ENCODE measurements at regions not wholly inside any gene's neighbourhood (a gene's known extent, or its start where the extent isn't known, plus 50 kb on each side); places are given as distances from the start of the nearest gene placed in this dataset.

DNA sequence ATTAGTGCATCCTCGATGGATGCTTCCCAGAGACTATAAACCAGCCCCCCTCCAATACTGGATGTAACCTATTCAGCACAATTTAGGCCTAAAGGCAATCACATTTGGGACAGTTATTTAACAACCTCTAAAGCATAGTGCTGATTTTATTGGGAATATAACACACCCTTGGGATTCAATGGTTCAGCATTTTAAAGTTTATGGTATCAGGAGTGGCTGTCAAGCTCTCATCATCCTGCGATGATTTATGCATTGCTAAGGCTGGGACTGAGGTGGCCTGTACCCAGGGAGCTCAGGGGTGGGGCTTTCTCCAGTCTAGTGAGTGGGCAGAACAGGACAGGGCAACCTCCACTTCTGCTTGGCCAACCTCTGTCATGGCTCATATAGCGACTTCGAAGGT is 464.9 kb downstream of the INHBA start:
- Histone ChIP-seq H3K36me3 (ENCODE audit: insufficient read depth, low read length) (no peaks in the 10 kb centered on the region), H4K20me1 (ENCODE audit: insufficient read depth, low read length) (no peaks in the 10 kb centered on the region), H2AFZ (ENCODE audit: low read length) (no peak overlapping the region), H3K4me3 (ENCODE audit: low read depth, low read length, poor library complexity, severe bottlenecking) (no peak overlapping the region), H3K4me2 (ENCODE audit: low read length) (no peak overlapping the region), H3K9me2 (ENCODE audit: insufficient read depth, low read length) (no peaks in the 10 kb centered on the region), H3K79me2 (ENCODE audit: insufficient read depth, low read depth, low read length) (no peaks in the 10 kb centered on the region), H3K4me1 (ENCODE audit: insufficient read depth, low read length, poor library complexity, severe bottlenecking) (no peaks in the 10 kb centered on the region), H3K9me3 (ENCODE audit: low read length) (no peaks in the 10 kb centered on the region), H3K27ac (ENCODE audit: low read depth, low read length, poor library complexity, severe bottlenecking) (no peak overlapping the region)
- TF ChIP-seq, protein P1, sequence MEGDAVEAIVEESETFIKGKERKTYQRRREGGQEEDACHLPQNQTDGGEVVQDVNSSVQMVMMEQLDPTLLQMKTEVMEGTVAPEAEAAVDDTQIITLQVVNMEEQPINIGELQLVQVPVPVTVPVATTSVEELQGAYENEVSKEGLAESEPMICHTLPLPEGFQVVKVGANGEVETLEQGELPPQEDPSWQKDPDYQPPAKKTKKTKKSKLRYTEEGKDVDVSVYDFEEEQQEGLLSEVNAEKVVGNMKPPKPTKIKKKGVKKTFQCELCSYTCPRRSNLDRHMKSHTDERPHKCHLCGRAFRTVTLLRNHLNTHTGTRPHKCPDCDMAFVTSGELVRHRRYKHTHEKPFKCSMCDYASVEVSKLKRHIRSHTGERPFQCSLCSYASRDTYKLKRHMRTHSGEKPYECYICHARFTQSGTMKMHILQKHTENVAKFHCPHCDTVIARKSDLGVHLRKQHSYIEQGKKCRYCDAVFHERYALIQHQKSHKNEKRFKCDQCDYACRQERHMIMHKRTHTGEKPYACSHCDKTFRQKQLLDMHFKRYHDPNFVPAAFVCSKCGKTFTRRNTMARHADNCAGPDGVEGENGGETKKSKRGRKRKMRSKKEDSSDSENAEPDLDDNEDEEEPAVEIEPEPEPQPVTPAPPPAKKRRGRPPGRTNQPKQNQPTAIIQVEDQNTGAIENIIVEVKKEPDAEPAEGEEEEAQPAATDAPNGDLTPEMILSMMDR (conservative IDR thresholded peaks at IDR 0.05; ENCODE audit: low read length), result no peak
- TF ChIP-seq EZH2phosphoT487 (IDR thresholded peaks at IDR 0.05; ENCODE audit: borderline replicate concordance, low read depth, low read length), result no peak
- ChIA-PET CTCF (ENCODE audit: unreplicated experiment) (no interaction called here), POLR2A (interaction anchor here (0.6 kb wide), 1 partner anchor 53 kb away, joined by 3 read pairs; no protein-coding TSS in a partner anchor)
- intact Hi-C loops (cut with micrococcal nuclease; ENCODE audit: unreplicated experiment), result no loop called here
- DNase-seq (ENCODE audit: low spot score), result no peak
- no TSS peak for BruUV-seq (replicated peaks)

GRCh38 chr7:41232086-41232485 is 470.8 kb downstream of the INHBA start:
- ChIA-PET CTCF (ENCODE audit: unreplicated experiment) (no interaction called here), POLR2A (no interaction called here)
- H3K9me2 ChIP-seq (ENCODE audit: insufficient read depth, low read length), result no peaks in the 10 kb centered on the region
- no TSS peak for BruUV-seq (replicated peaks)
- DNase-seq (ENCODE audit: low spot score), result no peak
- H3K79me2 ChIP-seq (ENCODE audit: insufficient read depth, low read depth, low read length), result no peaks in the 10 kb centered on the region
- H3K4me1 ChIP-seq (ENCODE audit: insufficient read depth, low read length, poor library complexity, severe bottlenecking), result no peaks in the 10 kb centered on the region
- intact Hi-C loops (cut with micrococcal nuclease; ENCODE audit: unreplicated experiment), result no loop called here
- no peaks in the 10 kb centered on the region for H3K36me3 ChIP-seq (ENCODE audit: insufficient read depth, low read length)
- TF ChIP-seq EZH2phosphoT487 (IDR thresholded peaks at IDR 0.05; ENCODE audit: borderline replicate concordance, low read depth, low read length), result no peak
- TF ChIP-seq, protein P1 (conservative IDR thresholded peaks at IDR 0.05; ENCODE audit: low read length), result no peak
- H4K20me1 ChIP-seq (ENCODE audit: insufficient read depth, low read length), result no peaks in the 10 kb centered on the region
- H3K4me2 ChIP-seq (ENCODE audit: low read length), result no peak overlapping the region
- no peak overlapping the region for H2AFZ ChIP-seq (ENCODE audit: low read length)
- no peak overlapping the region for H3K27ac ChIP-seq (ENCODE audit: low read depth, low read length, poor library complexity, severe bottlenecking)
- H3K9me3 ChIP-seq (ENCODE audit: low read length), result no peaks in the 10 kb centered on the region
- H3K4me3 ChIP-seq (ENCODE audit: low read depth, low read length, poor library complexity, severe bottlenecking), result no peak overlapping the region

- Histone ChIP-seq H3K79me2 (ENCODE audit: insufficient read depth, low read depth, low read length) (no peaks in the 10 kb centered on the region), H3K4me2 (ENCODE audit: low read length) (no peak overlapping the region), H3K9me3 (ENCODE audit: low read length) (no peaks in the 10 kb centered on the region), H4K20me1 (ENCODE audit: insufficient read depth, low read length) (no peaks in the 10 kb centered on the region), H3K4me3 (ENCODE audit: low read depth, low read length, poor library complexity, severe bottlenecking) (no peak overlapping the region), H3K36me3 (ENCODE audit: insufficient read depth, low read length) (no peaks in the 10 kb centered on the region), H3K4me1 (ENCODE audit: insufficient read depth, low read length, poor library complexity, severe bottlenecking) (no peaks in the 10 kb centered on the region), H2AFZ (ENCODE audit: low read length) (no peak overlapping the region), H3K9me2 (ENCODE audit: insufficient read depth, low read length) (no peaks in the 10 kb centered on the region), H3K27ac (ENCODE audit: low read depth, low read length, poor library complexity, severe bottlenecking) (no peak overlapping the region)
- ChIA-PET POLR2A (no interaction called here), CTCF (ENCODE audit: unreplicated experiment) (no interaction called here)
- no peak for DNase-seq (ENCODE audit: low spot score)
- TF ChIP-seq EZH2phosphoT487 (IDR thresholded peaks at IDR 0.05; ENCODE audit: borderline replicate concordance, low read depth, low read length), result no peak
- TF ChIP-seq, protein P1 (conservative IDR thresholded peaks at IDR 0.05; ENCODE audit: low read length), result no peak
- intact Hi-C loops (cut with micrococcal nuclease; ENCODE audit: unreplicated experiment), result no loop called here
- BruUV-seq (replicated peaks), result no TSS peak
Measured at GRCh38 chr7:41224063-41224763, 478.7 kb downstream of the INHBA start.
